Limb (tissue), 2 donors: ENCODE measurements at regions not wholly inside any gene's neighbourhood (a gene's known extent, or its start where the extent isn't known, plus 50 kb on each side); places are given as distances from the start of the nearest gene placed in this dataset.

ENCODE experiments used
- DNase-seq, 2 donors: peaks; one replicate each; pipeline ENCODE4 v3.0.0-alpha.2; 2016; ENCODE audit errors: extremely low spot score in 2 of 2

GRCh38 chr13:44272692-44273091 lies 100.9 kb upstream of the SERP2 start:
- DNase-seq = no peak

GRCh38 chr13:44273216-44273615 lies 100.4 kb upstream of the SERP2 start:
- no peak for DNase-seq

GRCh38 chr13:44273991-44274770 lies 99.4 kb upstream of the SERP2 start:
- peak in 1 of 2 donors; percentile 75 for DNase-seq

- DNase-seq = peak in 1 of 2 donors; percentile 37
Observed at GRCh38 chr13:44274771-44275205, 98.8 kb upstream of the SERP2 start.

- no peak for DNase-seq
Observed at GRCh38 chr13:44275381-44275780, 98.2 kb upstream of the SERP2 start.

- DNase-seq = no peak
Observed at GRCh38 chr13:44276061-44276460, 97.6 kb upstream of the SERP2 start.

- no peak for DNase-seq
Observed at GRCh38 chr13:44277459-44277858, 96.2 kb upstream of the SERP2 start.

- no peak for DNase-seq
Observed at GRCh38 chr13:44278166-44278565, 95.5 kb upstream of the SERP2 start.

GRCh38 chr13:44280456-44280855 lies 93.2 kb upstream of the SERP2 start:
- DNase-seq = no peak

- no peak for DNase-seq
Observed at GRCh38 chr13:44281252-44282000, 92.2 kb upstream of the SERP2 start.

- no peak for DNase-seq
Observed at GRCh38 chr13:44283600-44283999, 90.0 kb upstream of the SERP2 start.

GRCh38 chr13:44287958-44288357 lies 85.7 kb upstream of the SERP2 start:
- no peak for DNase-seq

GRCh38 chr13:44292545-44292944 lies 81.1 kb upstream of the SERP2 start:
- no peak for DNase-seq

GRCh38 chr13:44293374-44293773 lies 80.2 kb upstream of the SERP2 start:
- DNase-seq = no peak

GRCh38 chr13:44293908-44294735 lies 79.5 kb upstream of the SERP2 start:
- DNase-seq = no peak

GRCh38 chr13:44294876-44295275 lies 78.7 kb upstream of the SERP2 start:
- no peak for DNase-seq

- no peak for DNase-seq
Observed at GRCh38 chr13:44296856-44297255, 76.8 kb upstream of the SERP2 start.

GRCh38 chr13:44298314-44298713 lies 75.3 kb upstream of the SERP2 start:
- no peak for DNase-seq

GRCh38 chr13:44299152-44299943 lies 74.3 kb upstream of the SERP2 start:
- DNase-seq = no peak

GRCh38 chr13:44300895-44301638 lies 72.6 kb upstream of the SERP2 start:
- no peak for DNase-seq
